Astrocyte (in vitro differentiated cells and primary cell): ENCODE measurements at regions not wholly inside any gene's neighbourhood (a gene's known extent, or its start where the extent isn't known, plus 50 kb on each side); places are given as distances from the start of the nearest gene placed in this dataset.

ENCODE experiments used
- DNase-seq: peaks from one replicate; pipeline ENCODE4 v3.0.0-alpha.2; 2010; ENCODE audit warnings: low read depth
- FAIRE-seq: peaks from 2 replicates; lab custom pipeline; 2011; peaks lifted over from hg19 to GRCh38; lab: Jason Lieb, UNC
- H2AFZ ChIP-seq: 2 replicates; pipeline ENCODE4 v1.6.0; 2012; ENCODE audit warnings: low read depth, low read length, inconsistent platforms
- H3K27ac ChIP-seq: 2 replicates; pipeline ENCODE4 v1.5.1; 2011; ENCODE audit warnings: low read depth, low read length, inconsistent platforms
- H3K27me3 ChIP-seq: 2 replicates; pipeline ENCODE4 v1.6.0; 2011; ENCODE audit warnings: low read length, inconsistent platforms; ENCODE audit not compliant: insufficient read depth
- H3K36me3 ChIP-seq: 2 replicates; pipeline ENCODE4 v1.5.1; 2011; ENCODE audit warnings: low read length, inconsistent platforms; ENCODE audit not compliant: insufficient read depth
- H3K4me1 ChIP-seq: 2 replicates; pipeline ENCODE4 v1.5.1; 2011; ENCODE audit warnings: low read length, inconsistent platforms; ENCODE audit not compliant: insufficient read depth
- H3K4me2 ChIP-seq: 2 replicates; pipeline ENCODE4 v1.6.0; 2012; ENCODE audit warnings: low read length, inconsistent platforms
- H3K4me3 ChIP-seq: 2 replicates; pipeline ENCODE4 v1.5.1; 2011; ENCODE audit warnings: low read depth, mild to moderate bottlenecking, low read length, inconsistent platforms; ENCODE audit not compliant: insufficient read depth
- H3K79me2 ChIP-seq: 2 replicates; pipeline ENCODE4 v1.6.0; 2012; ENCODE audit warnings: mild to moderate bottlenecking, low read length, inconsistent platforms; ENCODE audit not compliant: insufficient read depth
- H3K9ac ChIP-seq: 2 replicates; pipeline ENCODE4 v1.6.0; 2012; ENCODE audit warnings: mild to moderate bottlenecking, low read length, inconsistent platforms
- H3K9me3 ChIP-seq: 2 replicates; pipeline ENCODE4 v1.5.1; 2012; ENCODE audit warnings: low read depth, mild to moderate bottlenecking, low read length, inconsistent platforms; ENCODE audit not compliant: insufficient read depth
- H4K20me1 ChIP-seq: 2 replicates; pipeline ENCODE4 v1.6.0; 2012; ENCODE audit warnings: low read length, inconsistent platforms; ENCODE audit not compliant: insufficient read depth
- H3K27ac Mint-ChIP-seq: one replicate; pipeline ENCODE4 v1.8.0; 2021; ENCODE audit warnings: mild to moderate bottlenecking, mixed read lengths; ENCODE audit not compliant: unreplicated experiment
- H3K27me3 Mint-ChIP-seq: one replicate; pipeline ENCODE4 v1.8.0; 2021; ENCODE audit warnings: low read depth, mixed read lengths; ENCODE audit not compliant: unreplicated experiment
- H3K36me3 Mint-ChIP-seq: one replicate; pipeline ENCODE4 v1.8.0; 2021; ENCODE audit warnings: low read depth, mixed read lengths; ENCODE audit not compliant: unreplicated experiment
- H3K4me1 Mint-ChIP-seq: one replicate; pipeline ENCODE4 v1.8.0; 2021; ENCODE audit warnings: low read depth, mixed read lengths; ENCODE audit not compliant: unreplicated experiment
- H3K4me3 Mint-ChIP-seq: one replicate; pipeline ENCODE4 v1.8.0; 2021; ENCODE audit warnings: mild to moderate bottlenecking, moderate library complexity, mixed read lengths; ENCODE audit not compliant: unreplicated experiment
- H3K9me3 Mint-ChIP-seq: one replicate; pipeline ENCODE4 v1.8.0; 2021; ENCODE audit warnings: mild to moderate bottlenecking, mixed read lengths; ENCODE audit not compliant: unreplicated experiment
- CTCF ChIP-seq: IDR thresholded peaks from 2 replicates; pipeline ENCODE4 v1.5.1; 2011; ENCODE audit warnings: low read depth, mild to moderate bottlenecking, inconsistent platforms, low read length, moderate library complexity; ENCODE audit not compliant: insufficient read depth
- EZH2 ChIP-seq: IDR thresholded peaks from 2 replicates; pipeline ENCODE4 v1.6.1; 2012; ENCODE audit warnings: mild to moderate bottlenecking, low read length, inconsistent platforms; ENCODE audit not compliant: insufficient read depth

GRCh38 chr6:119445666-119446065, 96.1 kb upstream of the MAN1A1 start:
- H3K36me3 ChIP-seq = no peaks in the 10 kb centered on the region
- peak overlapping the region; percentile 73 for H3K4me2 ChIP-seq
- peaks cover 27% of the 10 kb centered on the region for H3K4me1 Mint-ChIP-seq
- H3K4me3 Mint-ChIP-seq = no peak overlapping the region
- no peak for TF ChIP-seq CTCF
- no peak for TF ChIP-seq EZH2
- no peak for DNase-seq
- peaks cover 3% of the 10 kb centered on the region for H3K9me3 Mint-ChIP-seq
- no peaks in the 10 kb centered on the region for H3K9me3 ChIP-seq
- H2AFZ ChIP-seq = peak overlapping the region; percentile 50
- peak overlapping the region; percentile 94 for H3K27ac Mint-ChIP-seq
- no peaks in the 10 kb centered on the region for H3K36me3 Mint-ChIP-seq
- no peak for FAIRE-seq
- H4K20me1 ChIP-seq = no peaks in the 10 kb centered on the region
- peaks cover 24% of the 10 kb centered on the region for H3K4me1 ChIP-seq
- peak overlapping the region; percentile 82 for H3K27ac ChIP-seq
- no peaks in the 10 kb centered on the region for H3K27me3 ChIP-seq
- no peak overlapping the region for H3K4me3 ChIP-seq
- H3K9ac ChIP-seq = peak overlapping the region; percentile 25
- no peaks in the 10 kb centered on the region for H3K27me3 Mint-ChIP-seq
- H3K79me2 ChIP-seq = no peaks in the 10 kb centered on the region

- Histone ChIP-seq H3K9ac (no peak overlapping the region), H2AFZ (no peak overlapping the region), H4K20me1 (no peaks in the 10 kb centered on the region), H3K27ac (peak overlapping the region; percentile 82), H3K4me2 (peak overlapping the region; percentile 73), H3K27me3 (no peaks in the 10 kb centered on the region), H3K4me3 (no peak overlapping the region), H3K36me3 (no peaks in the 10 kb centered on the region), H3K79me2 (no peaks in the 10 kb centered on the region), H3K4me1 (peaks cover 24% of the 10 kb centered on the region), H3K9me3 (no peaks in the 10 kb centered on the region)
- DNase-seq = peak; percentile 19
- Mint-ChIP-seq H3K4me1 (peaks cover 27% of the 10 kb centered on the region), H3K9me3 (peaks cover 3% of the 10 kb centered on the region), H3K36me3 (no peaks in the 10 kb centered on the region), H3K27me3 (no peaks in the 10 kb centered on the region), H3K4me3 (no peak overlapping the region), H3K27ac (peak overlapping the region; percentile 94)
- no peak for FAIRE-seq
- no peak for TF ChIP-seq EZH2
- no peak for TF ChIP-seq CTCF
Measured at GRCh38 chr6:119444642-119445557, 95.3 kb upstream of the MAN1A1 start.
